ENCODE measurements at regions not wholly inside any gene's neighbourhood (a gene's known extent, or its start where the extent isn't known, plus 50 kb on each side); places are given as distances from the start of the nearest gene placed in this dataset.

DNA sequence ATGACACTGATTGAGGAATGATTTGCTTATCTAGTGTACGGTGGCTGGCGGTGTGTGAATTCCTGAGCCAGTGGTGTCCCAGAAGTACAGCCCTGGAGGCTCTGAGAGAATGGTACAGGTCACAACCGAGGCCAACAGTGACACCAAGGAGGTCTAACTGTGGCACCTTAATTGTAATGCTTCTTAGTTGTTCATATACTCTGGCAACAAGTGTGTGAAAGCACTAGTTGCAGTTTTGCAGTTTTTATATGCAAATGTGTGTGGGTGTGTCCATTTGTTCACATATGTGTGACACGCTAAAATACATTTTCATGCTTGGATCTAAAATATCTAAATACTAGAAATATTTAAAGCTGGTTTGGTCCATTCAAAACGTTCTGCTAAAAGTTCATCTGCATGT, 185.3 kb upstream of the FMN2 start:
- Histone ChIP-seq H3K4me1 (replicated peaks) (no peaks in the 10 kb centered on the region), H3K4me3 (no peak overlapping the region), H3K27me3 (replicated peaks) (no peaks in the 10 kb centered on the region), H3K27ac (no peak overlapping the region), H3K9me3 (replicated peaks) (no peaks in the 10 kb centered on the region), H3K36me3 (no peaks in the 10 kb centered on the region)
- DNase-seq (ENCODE audit: low read depth in 1 of 2, low spot score in 2 of 2): no peak

DNA sequence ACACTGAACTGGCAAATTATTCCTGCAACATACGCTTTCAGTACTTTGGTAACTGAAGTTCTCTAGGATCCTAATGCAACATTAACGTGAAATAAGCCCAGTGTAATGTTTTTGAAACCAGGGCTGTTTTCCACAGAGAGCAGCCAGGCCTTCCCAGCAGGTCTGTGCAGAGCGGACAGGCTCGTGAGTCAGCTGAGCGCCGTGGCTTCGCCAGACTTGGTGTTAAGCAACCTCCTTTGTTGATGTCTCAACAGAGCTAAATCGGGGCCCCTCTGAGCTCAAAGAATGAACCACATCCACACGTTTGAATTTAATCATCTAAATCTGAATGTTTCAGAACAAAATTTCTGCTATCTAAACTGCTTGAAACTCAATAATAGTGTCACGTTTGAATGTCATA, 181.8 kb upstream of the FMN2 start:
- Histone ChIP-seq H3K27ac (no peak overlapping the region), H3K27me3 (replicated peaks) (no peaks in the 10 kb centered on the region), H3K9me3 (replicated peaks) (no peaks in the 10 kb centered on the region), H3K4me1 (replicated peaks) (no peaks in the 10 kb centered on the region), H3K36me3 (no peaks in the 10 kb centered on the region), H3K4me3 (no peak overlapping the region)
- no peak for DNase-seq (ENCODE audit: low read depth in 1 of 2, low spot score in 2 of 2)

DNA sequence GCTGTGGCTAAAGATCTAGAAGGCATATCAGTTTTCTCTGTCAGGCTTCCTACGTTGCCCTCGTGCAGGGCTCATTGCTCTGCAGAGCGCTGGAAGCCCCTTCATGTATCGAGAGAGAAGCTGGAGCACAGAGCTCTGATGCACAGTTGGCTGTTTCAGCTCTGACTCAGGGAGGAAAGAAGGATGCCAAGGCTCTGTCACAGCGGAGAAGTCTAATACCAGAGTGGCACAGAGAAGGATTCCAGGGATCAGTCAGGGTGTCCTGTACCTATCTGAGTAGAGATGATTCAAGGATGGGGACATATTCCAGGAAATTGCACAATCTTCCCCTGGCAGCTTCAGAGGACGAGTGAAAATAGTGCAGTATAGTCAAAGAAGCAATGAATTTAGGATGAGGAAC, 179.2 kb upstream of the FMN2 start:
- H3K4me1 ChIP-seq (replicated peaks): no peaks in the 10 kb centered on the region
- H3K4me3 ChIP-seq: no peak overlapping the region
- H3K27ac ChIP-seq: no peak overlapping the region
- no peaks in the 10 kb centered on the region for H3K9me3 ChIP-seq (replicated peaks)
- no peaks in the 10 kb centered on the region for H3K27me3 ChIP-seq (replicated peaks)
- no peaks in the 10 kb centered on the region for H3K36me3 ChIP-seq
- DNase-seq (ENCODE audit: low read depth in 1 of 2, low spot score in 2 of 2): no peak

DNA sequence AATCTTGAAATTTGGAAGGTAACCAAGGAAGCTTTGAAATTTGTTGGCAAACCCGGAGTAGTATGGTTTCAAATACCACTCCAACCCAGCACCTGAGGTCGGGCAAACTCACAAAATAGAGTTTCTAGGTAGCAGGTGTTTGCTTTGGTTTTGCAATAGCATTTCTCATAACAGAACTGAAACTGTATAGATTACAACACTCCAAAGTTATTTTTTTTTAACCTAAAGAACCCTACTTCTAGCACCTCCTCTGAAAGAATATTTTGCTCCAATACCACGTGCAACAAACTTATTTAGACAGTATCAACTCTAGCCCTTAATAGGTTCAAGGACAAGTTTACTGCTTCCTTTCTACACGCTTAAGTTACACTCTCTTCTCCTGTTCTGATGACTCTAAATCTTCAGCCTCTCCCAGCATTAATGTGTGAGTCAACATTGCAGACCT, 178.5 kb upstream of the FMN2 start:
- Histone ChIP-seq H3K4me1 (replicated peaks) (no peaks in the 10 kb centered on the region), H3K27me3 (replicated peaks) (no peaks in the 10 kb centered on the region), H3K27ac (no peak overlapping the region), H3K4me3 (no peak overlapping the region), H3K9me3 (replicated peaks) (no peaks in the 10 kb centered on the region), H3K36me3 (no peaks in the 10 kb centered on the region)
- DNase-seq (ENCODE audit: low read depth in 1 of 2, low spot score in 2 of 2): no peak

DNA sequence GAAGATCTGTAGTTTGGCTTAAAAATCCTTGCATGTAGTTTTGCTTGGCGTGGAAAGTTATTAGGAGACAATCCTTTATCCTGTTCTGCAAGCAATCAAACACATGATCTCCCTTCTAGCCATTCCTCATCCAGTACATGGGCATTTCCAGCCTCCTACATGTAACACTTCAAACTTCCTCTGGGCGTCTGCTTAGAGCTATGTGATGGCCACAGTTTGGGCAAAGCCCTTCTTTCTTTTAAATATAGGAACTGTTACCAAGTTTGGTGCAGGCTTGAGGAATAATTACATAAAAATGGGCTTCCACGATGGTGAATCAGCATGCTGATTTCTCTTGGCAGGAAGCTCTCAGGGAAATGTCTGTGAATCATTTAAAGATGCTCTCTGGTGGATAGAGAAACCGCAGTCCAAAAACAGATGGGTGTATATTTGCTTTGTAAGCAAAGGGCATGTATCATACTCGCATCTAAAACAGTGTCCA, 176.9 kb upstream of the FMN2 start:
- H3K4me3 ChIP-seq: no peak overlapping the region
- no peaks in the 10 kb centered on the region for H3K4me1 ChIP-seq (replicated peaks)
- H3K27ac ChIP-seq: no peak overlapping the region
- no peaks in the 10 kb centered on the region for H3K9me3 ChIP-seq (replicated peaks)
- no peak for DNase-seq (ENCODE audit: low read depth in 1 of 2, low spot score in 2 of 2)
- no peaks in the 10 kb centered on the region for H3K27me3 ChIP-seq (replicated peaks)
- H3K36me3 ChIP-seq: no peaks in the 10 kb centered on the region

DNA sequence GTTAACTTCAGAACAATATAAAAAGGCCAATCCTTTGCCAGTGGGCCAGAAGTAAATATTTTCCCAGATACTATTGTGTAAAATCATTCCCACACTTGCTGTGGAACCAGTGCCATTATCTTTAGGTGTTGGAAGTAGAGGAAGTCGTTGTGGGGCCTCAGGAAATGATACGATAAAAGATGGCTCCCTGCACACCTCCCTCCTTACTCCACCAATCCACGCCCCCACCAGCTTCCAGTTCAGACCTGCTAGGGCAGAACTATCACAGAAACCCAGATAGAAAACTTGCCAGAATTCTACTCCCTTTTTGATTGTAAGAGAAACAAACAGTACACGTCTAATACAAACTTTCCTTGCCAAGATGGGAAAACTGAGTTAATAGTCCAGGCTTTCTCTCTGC, 173.0 kb upstream of the FMN2 start:
- no peak for DNase-seq (ENCODE audit: low read depth in 1 of 2, low spot score in 2 of 2)
- H3K9me3 ChIP-seq (replicated peaks): 0 out of 2 replicates have a peak, but pooled peaks cover 3% of the 10 kb centered on the region
- no peak overlapping the region for H3K4me3 ChIP-seq
- no peaks in the 10 kb centered on the region for H3K4me1 ChIP-seq (replicated peaks)
- no peaks in the 10 kb centered on the region for H3K27me3 ChIP-seq (replicated peaks)
- H3K36me3 ChIP-seq: no peaks in the 10 kb centered on the region
- no peak overlapping the region for H3K27ac ChIP-seq

DNA sequence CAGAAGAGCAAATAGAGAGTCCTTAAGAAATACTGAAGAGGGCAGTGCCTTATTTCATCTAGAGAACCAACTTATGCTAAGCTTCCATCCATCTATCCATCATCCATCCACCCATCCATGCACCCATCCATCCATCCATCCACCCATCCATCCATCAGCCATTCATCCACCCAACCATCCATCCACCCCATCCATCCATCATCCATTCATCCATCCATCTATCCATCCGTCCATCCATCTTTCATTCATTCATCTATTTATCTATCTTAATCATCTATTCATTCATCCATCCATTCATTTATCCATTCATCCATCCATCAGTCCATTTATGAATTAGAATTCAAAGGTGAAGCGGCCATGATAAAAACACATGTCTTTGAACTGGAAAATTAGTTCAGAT, 171.5 kb upstream of the FMN2 start:
- DNase-seq (ENCODE audit: low read depth in 1 of 2, low spot score in 2 of 2): no peak
- Histone ChIP-seq H3K27me3 (replicated peaks) (no peaks in the 10 kb centered on the region), H3K9me3 (replicated peaks) (0 out of 2 replicates have a peak, but pooled peaks cover 3% of the 10 kb centered on the region), H3K4me3 (no peak overlapping the region), H3K4me1 (replicated peaks) (no peaks in the 10 kb centered on the region), H3K36me3 (no peaks in the 10 kb centered on the region), H3K27ac (no peak overlapping the region)

DNA sequence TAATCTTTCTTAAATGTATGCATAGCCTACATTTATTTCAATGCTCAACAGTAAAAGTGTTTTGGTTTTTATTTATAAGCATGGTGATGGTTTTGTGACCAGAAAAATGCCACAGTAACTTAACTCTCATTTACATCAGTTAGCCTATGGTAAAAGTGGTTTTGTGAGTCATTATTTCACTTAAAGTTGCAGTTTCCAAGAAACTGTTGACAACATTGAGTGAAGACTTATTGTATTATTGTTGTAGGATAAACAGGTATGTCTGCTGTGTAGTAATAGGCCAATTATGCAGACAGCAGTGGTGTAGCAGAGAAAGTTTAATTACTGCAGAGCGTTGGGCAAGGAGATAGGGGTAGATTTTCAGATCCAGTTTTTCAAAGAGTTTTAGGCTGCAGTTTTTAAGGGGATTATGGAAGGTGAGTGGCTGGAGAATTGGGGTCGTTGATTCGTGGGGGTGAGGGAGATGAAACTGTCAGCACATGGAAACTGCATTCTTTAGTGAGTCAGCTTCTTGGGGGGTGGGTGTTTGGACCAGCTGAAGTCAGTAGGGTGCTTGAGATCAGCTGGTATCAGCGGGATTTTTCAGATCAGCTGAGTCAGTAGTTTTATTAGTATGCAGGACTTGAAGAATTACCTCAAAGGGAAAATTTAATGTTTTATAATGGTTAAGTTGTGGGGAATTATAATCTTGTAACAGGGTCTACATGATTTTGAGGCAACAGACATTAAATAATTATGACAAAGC, 168.7 kb upstream of the FMN2 start:
- Histone ChIP-seq H3K9me3 (replicated peaks) (0 out of 2 replicates have a peak, but pooled peaks cover 3% of the 10 kb centered on the region), H3K4me3 (no peak overlapping the region), H3K27me3 (replicated peaks) (no peaks in the 10 kb centered on the region), H3K27ac (no peak overlapping the region), H3K4me1 (replicated peaks) (no peaks in the 10 kb centered on the region), H3K36me3 (no peaks in the 10 kb centered on the region)
- no peak for DNase-seq (ENCODE audit: low read depth in 1 of 2, low spot score in 2 of 2)

DNA sequence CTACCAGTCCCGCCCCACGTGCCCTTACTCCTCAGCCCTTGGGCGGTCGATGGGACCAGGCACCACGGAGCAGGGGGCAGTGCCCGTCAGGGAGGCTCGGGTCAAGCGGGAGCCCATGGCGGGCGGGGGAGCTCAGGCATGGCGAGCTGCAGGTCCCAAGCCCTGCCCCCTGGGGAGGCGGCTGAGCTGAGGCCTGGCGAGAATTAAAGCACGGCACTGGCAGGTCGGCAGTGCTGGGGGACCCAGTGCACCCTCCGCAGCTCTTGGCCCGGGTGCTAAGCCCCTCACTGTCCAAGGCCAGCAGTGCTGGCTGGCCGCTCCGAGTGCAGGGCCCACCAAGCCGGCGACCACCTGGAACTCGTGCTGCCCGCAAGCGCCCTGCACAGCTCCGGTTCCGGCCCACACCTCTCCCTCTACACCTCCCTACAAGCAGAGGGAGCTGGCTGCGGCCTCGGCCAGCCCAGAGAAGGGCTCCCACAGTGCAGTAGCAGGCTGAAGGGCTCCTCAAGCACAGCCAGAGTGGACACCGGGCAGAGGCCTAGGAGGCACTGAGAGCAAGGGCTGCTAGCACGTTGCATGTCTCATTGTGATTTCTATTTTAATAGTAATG, 166.8 kb upstream of the FMN2 start:
- Histone ChIP-seq H3K36me3 (no peaks in the 10 kb centered on the region), H3K27ac (no peak overlapping the region), H3K9me3 (replicated peaks) (0 out of 2 replicates have a peak, but pooled peaks cover 3% of the 10 kb centered on the region), H3K4me1 (replicated peaks) (no peaks in the 10 kb centered on the region), H3K4me3 (no peak overlapping the region), H3K27me3 (replicated peaks) (no peaks in the 10 kb centered on the region)
- no peak for DNase-seq (ENCODE audit: low read depth in 1 of 2, low spot score in 2 of 2)

DNA sequence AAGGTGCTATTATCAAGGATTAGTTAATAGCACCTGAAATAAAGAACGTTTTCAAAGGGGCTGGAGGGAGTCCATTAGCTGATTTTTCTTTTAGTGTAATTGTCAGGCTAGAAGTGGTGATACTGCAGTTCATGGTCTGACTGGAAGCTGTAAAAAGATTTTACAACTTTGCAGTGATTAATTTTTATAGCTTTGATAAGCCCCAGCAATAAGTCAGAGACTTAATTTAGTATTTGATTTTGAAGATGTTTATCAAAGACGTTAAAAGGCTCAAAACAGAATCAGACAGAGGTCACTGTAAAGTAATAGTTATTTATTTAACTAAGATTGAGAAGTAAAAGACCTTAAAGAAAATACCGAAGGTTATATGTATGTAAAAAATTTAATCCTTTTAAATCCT, 165.5 kb upstream of the FMN2 start:
- Histone ChIP-seq H3K36me3 (no peaks in the 10 kb centered on the region), H3K9me3 (replicated peaks) (no peaks in the 10 kb centered on the region), H3K4me3 (no peak overlapping the region), H3K27ac (no peak overlapping the region), H3K27me3 (replicated peaks) (no peaks in the 10 kb centered on the region), H3K4me1 (replicated peaks) (no peaks in the 10 kb centered on the region)
- no peak for DNase-seq (ENCODE audit: low read depth in 1 of 2, low spot score in 2 of 2)

DNA sequence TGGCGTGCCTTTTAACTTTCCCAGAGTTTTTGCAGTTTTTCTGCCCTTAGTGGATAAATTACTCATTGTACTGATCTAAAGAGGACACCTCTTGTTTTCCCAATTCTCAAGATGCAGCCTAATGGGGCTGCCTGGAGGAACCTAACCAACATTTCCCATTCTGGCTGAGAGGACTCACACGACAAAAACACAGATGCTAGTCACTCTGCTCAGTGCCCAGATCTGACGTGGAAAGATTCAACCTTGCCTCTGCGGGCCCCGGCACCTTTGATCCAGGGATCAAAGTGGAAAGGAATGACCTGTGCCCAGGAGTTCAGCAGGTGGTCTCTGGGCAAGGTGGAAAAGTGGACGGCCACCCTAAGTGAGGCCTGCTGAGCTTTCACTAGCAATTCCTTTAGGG, 162.4 kb upstream of the FMN2 start:
- Histone ChIP-seq H3K4me1 (replicated peaks) (no peaks in the 10 kb centered on the region), H3K9me3 (replicated peaks) (no peaks in the 10 kb centered on the region), H3K27ac (no peak overlapping the region), H3K4me3 (no peak overlapping the region), H3K36me3 (no peaks in the 10 kb centered on the region), H3K27me3 (replicated peaks) (no peaks in the 10 kb centered on the region)
- no peak for DNase-seq (ENCODE audit: low read depth in 1 of 2, low spot score in 2 of 2)

DNA sequence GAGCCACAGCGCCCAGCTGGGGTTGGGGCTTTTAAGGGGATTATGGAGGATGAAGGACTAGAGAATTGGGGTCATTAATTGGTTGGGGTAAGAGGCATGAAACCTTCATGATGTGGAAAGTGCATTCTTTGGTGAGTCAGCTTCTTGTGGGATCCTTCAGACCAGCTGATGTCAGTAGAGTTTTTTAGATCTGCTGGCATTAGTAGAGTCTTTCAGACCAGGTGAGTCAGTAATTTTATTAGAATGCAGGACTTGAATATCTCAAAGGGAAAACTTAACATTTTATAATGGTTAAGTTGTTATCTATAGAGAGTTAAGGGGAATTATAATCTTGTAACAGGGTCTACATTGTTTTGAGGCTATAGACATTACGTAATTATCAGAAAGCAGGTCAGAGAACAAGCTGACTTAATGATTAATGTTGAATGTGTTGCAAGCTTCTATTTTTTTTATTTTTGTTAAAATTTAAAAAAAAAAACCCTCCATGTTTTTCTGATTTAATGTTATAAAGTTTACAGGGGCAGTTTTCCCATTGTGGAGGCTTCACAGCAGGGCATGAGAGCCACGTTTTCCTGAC, 160.9 kb upstream of the FMN2 start:
- H3K36me3 ChIP-seq: no peaks in the 10 kb centered on the region
- no peaks in the 10 kb centered on the region for H3K27me3 ChIP-seq (replicated peaks)
- no peak overlapping the region for H3K27ac ChIP-seq
- no peaks in the 10 kb centered on the region for H3K4me1 ChIP-seq (replicated peaks)
- no peak overlapping the region for H3K4me3 ChIP-seq
- no peak for DNase-seq (ENCODE audit: low read depth in 1 of 2, low spot score in 2 of 2)
- no peaks in the 10 kb centered on the region for H3K9me3 ChIP-seq (replicated peaks)

DNA sequence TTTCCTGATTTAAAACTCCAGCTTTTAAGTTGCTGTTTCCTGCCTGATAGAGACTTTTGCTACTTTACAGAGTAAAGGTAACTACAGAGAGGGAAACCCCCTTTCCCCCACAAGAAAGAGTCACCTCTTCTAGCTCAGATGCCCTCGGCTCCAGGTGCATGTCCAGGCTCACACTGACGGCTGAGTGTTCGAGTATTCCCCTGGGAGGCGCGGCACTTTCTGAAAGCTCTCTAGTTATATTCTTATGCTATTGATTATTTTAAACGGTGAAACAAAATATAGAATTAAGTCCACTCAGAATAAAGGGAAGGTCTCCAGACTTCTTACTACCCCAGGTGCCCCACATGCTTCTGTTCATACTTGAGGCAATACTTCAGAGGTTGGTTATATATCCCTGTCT, 160.3 kb upstream of the FMN2 start:
- no peaks in the 10 kb centered on the region for H3K36me3 ChIP-seq
- H3K4me3 ChIP-seq: no peak overlapping the region
- no peaks in the 10 kb centered on the region for H3K27me3 ChIP-seq (replicated peaks)
- no peaks in the 10 kb centered on the region for H3K4me1 ChIP-seq (replicated peaks)
- no peaks in the 10 kb centered on the region for H3K9me3 ChIP-seq (replicated peaks)
- DNase-seq (ENCODE audit: low read depth in 1 of 2, low spot score in 2 of 2): no peak
- no peak overlapping the region for H3K27ac ChIP-seq

DNA sequence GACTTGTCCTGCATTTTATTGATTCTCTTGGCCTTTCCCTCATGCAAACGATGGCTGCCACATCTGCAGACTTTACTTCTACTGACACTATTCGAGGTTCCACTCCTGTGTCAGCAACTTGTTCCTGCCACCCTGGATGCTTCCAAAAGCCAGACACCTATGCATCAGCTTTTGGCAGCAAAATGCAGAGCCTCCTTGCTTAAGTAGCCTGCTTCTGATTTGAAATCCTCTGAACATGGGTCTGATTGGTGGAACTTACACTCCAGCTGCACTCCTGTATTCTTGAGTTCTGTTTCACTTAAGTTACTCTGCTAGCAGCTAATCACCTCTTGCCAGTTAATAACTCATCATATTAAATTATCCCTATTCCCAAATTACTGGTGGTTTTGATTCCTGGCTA, 152.1 kb upstream of the FMN2 start:
- DNase-seq (ENCODE audit: low read depth in 1 of 2, low spot score in 2 of 2): no peak
- H3K27me3 ChIP-seq (replicated peaks): no peaks in the 10 kb centered on the region
- H3K4me1 ChIP-seq (replicated peaks): no peaks in the 10 kb centered on the region
- H3K27ac ChIP-seq: no peak overlapping the region
- no peak overlapping the region for H3K4me3 ChIP-seq
- no peaks in the 10 kb centered on the region for H3K36me3 ChIP-seq
- H3K9me3 ChIP-seq (replicated peaks): no peaks in the 10 kb centered on the region

Data from SJSA1 (cell line).